HepG2 (cell line): ENCODE measurements at regions not wholly inside any gene's neighbourhood (a gene's known extent, or its start where the extent isn't known, plus 50 kb on each side); places are given as distances from the start of the nearest gene placed in this dataset.

ENCODE experiments used
- ATAC-seq: fragments of 200-7000 bp; cut with Tn5 transposase; 3 replicates; pipeline ENCODE4 v1.9.1; 2020; ENCODE audit warnings: mild to moderate bottlenecking, moderate library complexity
- BruUV-seq: library from RNA; stranded (reverse); fragments of 400-500 nt; replicated peaks from 2 replicates; lab custom pipeline; 2021; lab: Mats Ljungman, UMichigan
- CTCF ChIA-PET: fragments of 300-600 bp; formaldehyde crosslinking; extraction: SDS; loops from one replicate; lab custom pipeline; 2021; ENCODE audit warnings: low total read pairs, inconsistent platforms, low intra/inter-chr PET ratio; lab: Yijun Ruan, JAX
- POLR2A ChIA-PET: fragments of 350-600 bp; sonication (Branson Sonifier 250); formaldehyde crosslinking; loops from one replicate; lab custom pipeline; 2020; ENCODE audit warnings: antibody characterized with exemption, inconsistent platforms; lab: Yijun Ruan, JAX
- DNase-seq: peaks from one replicate; pipeline ENCODE4 v3.0.0-alpha.2; 2015; ENCODE audit warnings: low spot score
- FAIRE-seq: peaks from 3 replicates; lab custom pipeline; 2011; peaks lifted over from hg19 to GRCh38; lab: Jason Lieb, UNC
- H2AFZ ChIP-seq: one replicate; pipeline ENCODE4 v1.6.1; 2011; ENCODE audit warnings: low read length, inconsistent platforms
- H3K27ac ChIP-seq: fragments of 300-600 bp; 3 replicates; pipeline ENCODE4 v1.8.0; 2011; ENCODE audit warnings: mixed run types, mild to moderate bottlenecking, mixed read lengths, low read length, inconsistent platforms; ENCODE audit not compliant: insufficient read depth; ENCODE audit errors: extremely low read length
- H3K27me3 ChIP-seq, 2 experiments: fragments of 200-600 bp in 1 of 2; 2 replicates in 1 of 2; 3 replicates in 1 of 2; pipeline versions ENCODE4 v1.6.0 to v1.8.0; 2011; ENCODE audit warnings: low read length in 2 of 2, mild to moderate bottlenecking in 2 of 2, moderate library complexity in 2 of 2, inconsistent platforms in 1 of 2; ENCODE audit not compliant: insufficient read depth in 2 of 2, control insufficient read depth in 1 of 2
- H3K36me3 ChIP-seq, 2 experiments: fragments of 200-600 bp in 1 of 2; replicated peaks in 1 of 2; 2 replicates in 1 of 2; 3 replicates in 1 of 2; pipeline versions ENCODE4 v1.5.1 to v1.8.0; 2011; ENCODE audit warnings: low read length in 2 of 2, inconsistent platforms in 1 of 2; ENCODE audit not compliant: insufficient read depth in 2 of 2, control insufficient read depth in 1 of 2
- H3K4me1 ChIP-seq: 2 replicates; pipeline ENCODE4 v1.5.1; 2012; ENCODE audit warnings: low read length, inconsistent platforms; ENCODE audit not compliant: insufficient read depth
- H3K4me2 ChIP-seq: 2 replicates; pipeline ENCODE4 v1.6.0; 2011; ENCODE audit warnings: low read depth, low read length, inconsistent platforms
- H3K4me3 ChIP-seq, 3 experiments: fragments of 200-600 bp in 1 of 3; sonication (generic), shearing (Covaris generic) in 1 of 3; replicated peaks in 1 of 3; 2 replicates each; pipeline ENCODE4 v1.5.1; 2011 to 2016; ENCODE audit warnings: low read length in 3 of 3, inconsistent platforms in 2 of 3, low read depth in 2 of 3, mild to moderate bottlenecking in 2 of 3, control low read depth in 1 of 3, mixed read lengths in 1 of 3; ENCODE audit not compliant: insufficient read depth in 1 of 3
- H3K79me2 ChIP-seq: one replicate; pipeline ENCODE4 v1.6.1; 2011; ENCODE audit warnings: low read length, inconsistent platforms; ENCODE audit not compliant: insufficient read depth
- H3K9ac ChIP-seq: 2 replicates; pipeline ENCODE4 v1.6.0; 2011; ENCODE audit warnings: mild to moderate bottlenecking, low read depth, low read length, inconsistent platforms; ENCODE audit not compliant: insufficient read depth
- H3K9me3 ChIP-seq: 2 replicates; pipeline ENCODE4 v1.5.1; 2012; ENCODE audit warnings: mild to moderate bottlenecking, low read length
- H4K20me1 ChIP-seq: 2 replicates; pipeline ENCODE4 v1.6.0; 2011; ENCODE audit warnings: inconsistent platforms, mild to moderate bottlenecking, low read length, moderate library complexity; ENCODE audit not compliant: insufficient read depth
- ARID5B ChIP-seq: IDR thresholded peaks from 2 replicates; pipeline ENCODE4 v1.4.0; 2020; ENCODE audit warnings: mild to moderate bottlenecking, missing genetic modification reagents
- CBX2 ChIP-seq, 2 experiments: fragments of 200-600 bp in 1 of 2; sonication (generic); formaldehyde crosslinking in 1 of 2; IDR thresholded peaks; 2 replicates each; pipeline versions ENCODE4 v1.7.0 to v1.8.1; 2018 to 2022; ENCODE audit warnings: low read depth in 2 of 2, low read length in 1 of 2, mild to moderate bottlenecking in 1 of 2, missing genetic modification reagents in 1 of 2
- CTCF ChIP-seq: sonication (generic); formaldehyde crosslinking; IDR thresholded peaks from 2 replicates; pipeline ENCODE4 v1.5.0; 2020; ENCODE audit warnings: mild to moderate bottlenecking, missing genetic modification reagents, moderate library complexity
- MAFK ChIP-seq, 2 experiments: IDR thresholded peaks in 1 of 2; conservative IDR thresholded peaks in 1 of 2; 2 replicates each; pipeline ENCODE4 v1.6.1; 2011; ENCODE audit warnings: improper control_type of control experiment in 2 of 2, low read length in 2 of 2
- RAD21 ChIP-seq: fragments of 450-650 bp; formaldehyde crosslinking; IDR thresholded peaks from 2 replicates; pipeline ENCODE4 v1.5.0; 2020; ENCODE audit warnings: mild to moderate bottlenecking
- SMC3 ChIP-seq: IDR thresholded peaks from 2 replicates; pipeline ENCODE4 v1.6.1; 2011; ENCODE audit warnings: low read length, improper control_type of control experiment
- SP4 ChIP-seq: sonication (generic); formaldehyde crosslinking; IDR thresholded peaks from 2 replicates; pipeline ENCODE4 v1.8.1; 2023; ENCODE audit warnings: mild to moderate bottlenecking, missing genetic modification reagents
- STAG1 ChIP-seq: sonication (generic); formaldehyde crosslinking; IDR thresholded peaks from 2 replicates; pipeline ENCODE4 v1.4.0; 2020; ENCODE audit warnings: missing genetic modification reagents
- ZNF772 ChIP-seq: sonication (generic); formaldehyde crosslinking; IDR thresholded peaks from 2 replicates; pipeline ENCODE4 v1.5.0; 2020; ENCODE audit warnings: mild to moderate bottlenecking, missing genetic modification reagents
- ZXDC ChIP-seq: sonication (generic); formaldehyde crosslinking; IDR thresholded peaks from 2 replicates; pipeline ENCODE4 v1.5.0; 2020; ENCODE audit warnings: mild to moderate bottlenecking, missing genetic modification reagents
- WGBS: methylation state at CpG from one replicate; pipeline ENCODE4 v1.1.6; 2017; ENCODE audit warnings: low lambda C conversion rate; 5-methylcytosine and 5-hydroxymethylcytosine counted together
- in situ Hi-C: cut with HindIII; loops from 2 replicates; pipeline ENCODE4 v1.10.0; 2017; ENCODE audit warnings: low pct_unique_long_range_greater_than_20kb; ENCODE audit not compliant: extremely low pct_ligation_motif_present
- intact Hi-C: fragments of 100-400 bp; cut with micrococcal nuclease; formaldehyde crosslinking; loops from one replicate; pipeline ENCODE4 v1.10.0; 2022; ENCODE audit not compliant: unreplicated experiment

GRCh38 chr12:115771065-115771464 lies 506.4 kb downstream of the MED13L start:
- Histone ChIP-seq H2AFZ (no peak overlapping the region), H3K4me2 (no peak overlapping the region), H3K9me3 (no peaks in the 10 kb centered on the region), H3K36me3 (no peaks in the 10 kb centered on the region), H3K27me3 (no peaks in the 10 kb centered on the region), H4K20me1 (no peaks in the 10 kb centered on the region), H3K4me1 (peaks cover 12% of the 10 kb centered on the region), H3K27ac (no peak overlapping the region), H3K4me3 (no peak overlapping the region), H3K9ac (no peak overlapping the region), H3K79me2 (no peaks in the 10 kb centered on the region)
- DNase-seq (peak; percentile 33), ATAC-seq (peak; percentile 73), FAIRE-seq (no peak)
- ChIA-PET CTCF (no interaction called here), POLR2A (no interaction called here)
- TF ChIP-seq SP4, result no peak
- TF ChIP-seq STAG1 (CRISPR knock-in tag), result peak; percentile 76
- 0 out of 2 replicates have a peak, but pooled peaks have one; percentile 39 for TF ChIP-seq RAD21 (CRISPR knock-in tag)
- peak; percentile 18; the same call in 1 of the 2 replicates for TF ChIP-seq SMC3
- TF ChIP-seq ZNF772 (CRISPR knock-in tag), result no peak
- no peak for TF ChIP-seq CBX2 (IDR thresholded peaks at IDR 0.05; ENCODE audit: low read depth, low read length)
- no peak for TF ChIP-seq CBX2 (CRISPR knock-in tag; IDR thresholded peaks at IDR 0.05; ENCODE audit: low read depth)
- TF ChIP-seq CTCF, result peak; percentile 67
- in situ Hi-C loops (no loop called here), intact Hi-C loops (loop anchor here (5.0 kb wide), 1 partner anchor 1104 kb away; no protein-coding TSS in a partner anchor)
- BruUV-seq, result no TSS peak
- 0% methylated on average over 2 of the region's 2 CpGs for WGBS

GRCh38 chr12:115770643-115771042 lies 506.9 kb downstream of the MED13L start:
- no peak overlapping the region for H3K4me3 ChIP-seq
- POLR2A ChIA-PET, result no interaction called here
- ATAC-seq, result no peak
- TF ChIP-seq MAFK (conservative IDR thresholded peaks at IDR 0.05 in 1 of 2, IDR thresholded peaks at IDR 0.05 in 1 of 2; ENCODE audit: low read length in 2 of 2) (peak; percentile 11 to 55; a peak in 2 of 4 replicates), ZXDC (CRISPR knock-in tag) (no peak), ARID5B (CRISPR knock-in tag) (no peak)

More at GRCh38 chr12:115770643-115771042, 506.9 kb downstream of the MED13L start:
- H3K27me3 ChIP-seq, result no peaks in the 10 kb centered on the region
- intact Hi-C loops, result loop anchor here (5.0 kb wide), 1 partner anchor 1103 kb away; no protein-coding TSS in a partner anchor
- H3K36me3 ChIP-seq, result no peaks in the 10 kb centered on the region
- H3K4me2 ChIP-seq, result no peak overlapping the region
- H2AFZ ChIP-seq, result no peak overlapping the region
- no peaks in the 10 kb centered on the region for H4K20me1 ChIP-seq
- no peak overlapping the region for H3K27ac ChIP-seq
- H3K79me2 ChIP-seq, result no peaks in the 10 kb centered on the region
- 0% methylated on average over 1 of the region's 1 CpG for WGBS
- in situ Hi-C loops, result no loop called here
- no peak overlapping the region for H3K9ac ChIP-seq
- BruUV-seq, result no TSS peak
- DNase-seq (no peak), FAIRE-seq (no peak)
- H3K9me3 ChIP-seq, result no peaks in the 10 kb centered on the region
- H3K4me1 ChIP-seq, result peaks cover 12% of the 10 kb centered on the region
- CTCF ChIA-PET, result no interaction called here
